GM18511 (cell line): ENCODE measurements at regions not wholly inside any gene's neighbourhood (a gene's known extent, or its start where the extent isn't known, plus 50 kb on each side); places are given as distances from the start of the nearest gene placed in this dataset.

Source experiments
- ATAC-seq: cut with Tn5 transposase; IDR thresholded peaks from one replicate; pipeline ENCODE4 v1.9.1; 2021; ENCODE audit warnings: mild to moderate bottlenecking, moderate library complexity; ENCODE audit not compliant: unreplicated experiment

GRCh38 chr12:60027266-60027665, 431.4 kb downstream of the SLC16A7 start:
- ATAC-seq = no peak

- no peak for ATAC-seq
Observed at GRCh38 chr12:60034147-60034546, 438.3 kb downstream of the SLC16A7 start.

- ATAC-seq = no peak
Observed at GRCh38 chr12:60035835-60036234, 440.0 kb downstream of the SLC16A7 start.

DNA sequence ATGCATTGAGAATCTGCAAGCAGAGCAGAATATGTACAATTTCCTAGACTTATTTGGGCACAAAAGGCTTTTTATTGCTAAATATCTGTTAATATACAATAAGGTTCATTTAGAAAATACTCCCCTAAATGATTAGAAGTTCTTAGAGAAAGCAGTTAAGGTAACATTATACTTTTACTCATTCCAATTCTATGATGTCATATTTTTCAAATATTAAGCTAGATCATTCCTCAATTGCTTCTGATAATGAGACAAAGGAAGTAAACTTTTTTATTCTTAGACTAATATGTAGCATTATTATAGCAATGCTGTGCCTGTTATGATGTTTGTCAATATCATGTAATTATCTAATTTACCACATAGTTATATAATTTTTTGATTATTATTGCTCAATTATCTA, 447.0 kb downstream of the SLC16A7 start:
- ATAC-seq = no peak

- no peak for ATAC-seq
Observed at GRCh38 chr12:60043236-60043635, 447.4 kb downstream of the SLC16A7 start.

DNA sequence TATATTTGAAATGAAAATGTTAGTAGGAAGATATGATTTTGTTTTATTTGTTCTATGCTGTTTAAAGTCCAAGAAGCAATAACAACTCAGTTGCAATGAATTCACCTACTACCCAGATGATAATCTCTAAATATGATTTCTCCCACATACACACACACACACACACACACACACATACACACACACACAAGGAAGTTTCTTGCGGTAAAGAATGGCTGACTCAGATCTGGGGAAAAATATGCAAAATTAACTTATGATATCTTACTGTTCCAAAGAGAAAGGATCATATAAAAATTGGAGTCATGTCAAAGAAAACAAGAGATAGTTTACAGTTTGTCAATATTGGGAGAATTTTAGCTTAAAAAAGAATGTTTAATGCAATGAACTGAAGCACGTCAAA, 456.7 kb downstream of the SLC16A7 start:
- no peak for ATAC-seq

DNA sequence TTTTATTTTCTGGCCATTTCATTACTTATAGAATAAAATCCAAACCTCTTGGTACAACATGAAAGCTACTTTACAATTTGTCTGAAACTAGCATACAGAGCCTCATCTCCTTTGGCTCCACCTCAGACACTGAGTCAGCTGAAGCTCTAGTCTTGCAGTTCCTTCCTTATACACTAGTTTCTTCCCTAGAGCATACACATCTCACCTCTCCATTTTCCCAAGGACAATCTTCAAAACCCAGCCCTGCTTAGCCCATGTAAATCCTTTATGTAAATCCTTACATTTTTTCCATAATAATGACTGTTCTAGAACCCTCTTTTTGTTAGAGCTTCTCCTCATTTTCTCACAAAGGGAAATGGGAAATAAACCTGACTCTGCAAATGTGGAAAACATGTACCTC, 463.4 kb downstream of the SLC16A7 start:
- no peak for ATAC-seq

- no peak for ATAC-seq
Observed at GRCh38 chr12:60066655-60067054, 470.8 kb downstream of the SLC16A7 start.

DNA sequence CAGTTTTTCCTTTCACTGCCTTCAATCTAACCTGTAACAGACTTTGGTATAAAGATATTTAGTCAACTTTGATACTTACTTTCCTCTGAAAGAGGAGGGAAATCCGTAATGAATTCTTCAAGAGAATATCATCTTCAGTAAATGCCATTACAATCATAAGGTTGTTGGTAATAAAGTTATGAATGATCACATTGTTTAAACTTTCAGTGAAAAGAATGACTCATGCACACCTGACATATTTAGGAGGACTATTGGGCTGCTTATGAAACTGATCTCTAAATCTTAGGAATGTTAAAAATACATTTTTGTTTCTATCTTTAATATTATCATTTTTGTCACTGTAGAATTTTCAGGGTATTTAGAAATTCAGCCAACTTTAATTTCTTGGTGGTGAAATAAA, 474.7 kb downstream of the SLC16A7 start:
- no peak for ATAC-seq

- no peak for ATAC-seq
Observed at GRCh38 chr12:60071759-60072191, 475.9 kb downstream of the SLC16A7 start.

DNA sequence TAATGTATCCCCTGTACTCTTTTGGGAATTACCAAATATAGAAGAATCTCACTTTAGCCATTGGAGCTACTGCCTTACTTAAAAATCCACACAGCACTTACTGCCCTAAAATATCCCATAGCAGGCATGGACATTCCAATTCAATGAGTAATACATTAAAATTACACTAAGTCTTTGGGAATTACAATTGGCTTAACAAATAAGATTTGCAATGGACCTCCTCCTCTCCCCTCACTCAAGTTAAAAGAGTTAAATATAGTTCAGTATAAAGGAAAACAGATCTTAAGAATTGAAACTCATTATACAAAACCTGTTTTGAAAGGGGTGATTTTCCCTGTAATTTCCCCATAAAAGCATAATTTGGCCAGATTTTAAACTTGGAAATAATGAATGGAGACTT, 477.1 kb downstream of the SLC16A7 start:
- no peak for ATAC-seq

DNA sequence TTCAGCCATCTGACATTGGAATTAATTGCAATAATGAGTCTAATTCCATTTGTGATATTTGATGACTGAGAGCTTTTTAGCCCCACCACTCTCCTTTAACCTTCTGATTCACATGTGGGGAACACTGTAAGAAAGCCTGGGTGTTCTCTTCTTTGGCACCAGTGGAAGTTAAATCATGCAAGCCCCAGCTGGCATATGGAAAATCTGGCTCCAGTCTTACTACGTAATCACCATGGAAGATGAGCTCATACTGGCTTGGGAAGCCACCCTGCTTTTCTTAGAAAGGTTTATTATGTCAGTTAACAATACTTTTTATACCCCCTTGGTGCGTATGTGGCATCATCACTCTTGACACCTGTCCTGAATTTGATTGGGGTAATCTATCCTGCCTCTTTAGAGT, 479.3 kb downstream of the SLC16A7 start:
- ATAC-seq = no peak

DNA sequence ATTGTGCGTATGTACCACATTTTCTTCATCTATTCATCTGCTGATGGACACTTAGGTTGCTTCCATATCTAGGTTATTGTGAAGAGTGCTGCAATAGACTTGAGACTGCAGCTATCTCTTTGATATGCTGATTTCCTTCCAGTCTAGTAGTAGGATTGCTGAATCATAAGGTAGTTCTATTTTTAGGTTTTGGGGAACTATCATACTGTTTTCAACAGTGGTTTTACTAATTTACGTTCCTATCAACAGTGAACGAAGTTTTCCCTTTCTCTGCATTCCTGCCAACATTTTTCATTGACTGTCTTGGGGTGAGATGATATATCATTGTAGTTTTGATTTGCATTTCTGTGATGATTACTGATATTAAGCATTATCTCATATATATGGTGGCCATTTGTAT, 482.2 kb downstream of the SLC16A7 start:
- ATAC-seq = no peak

DNA sequence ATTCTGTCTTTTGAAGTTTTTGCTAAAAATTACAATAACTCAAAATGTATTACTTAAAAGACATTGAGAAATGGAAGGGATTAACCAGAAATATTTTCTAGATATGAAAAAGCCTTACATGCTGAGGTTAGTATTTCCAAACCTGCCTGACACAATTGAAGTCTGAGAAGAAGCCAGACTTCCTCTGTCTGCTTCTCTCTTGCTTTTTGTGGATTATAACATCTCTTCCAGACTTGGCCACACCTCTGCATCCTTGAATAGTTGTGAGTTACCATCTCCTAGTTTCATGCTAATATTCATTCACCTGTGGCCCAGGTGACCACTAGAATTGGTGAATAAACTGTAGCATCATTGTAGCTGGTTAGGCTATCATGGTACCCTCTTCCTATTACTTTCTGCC, 497.6 kb downstream of the SLC16A7 start:
- ATAC-seq = no peak

GRCh38 chr12:60094436-60094835, 498.6 kb downstream of the SLC16A7 start:
- no peak for ATAC-seq

GRCh38 chr12:60096727-60097126, 500.9 kb downstream of the SLC16A7 start:
- no peak for ATAC-seq

DNA sequence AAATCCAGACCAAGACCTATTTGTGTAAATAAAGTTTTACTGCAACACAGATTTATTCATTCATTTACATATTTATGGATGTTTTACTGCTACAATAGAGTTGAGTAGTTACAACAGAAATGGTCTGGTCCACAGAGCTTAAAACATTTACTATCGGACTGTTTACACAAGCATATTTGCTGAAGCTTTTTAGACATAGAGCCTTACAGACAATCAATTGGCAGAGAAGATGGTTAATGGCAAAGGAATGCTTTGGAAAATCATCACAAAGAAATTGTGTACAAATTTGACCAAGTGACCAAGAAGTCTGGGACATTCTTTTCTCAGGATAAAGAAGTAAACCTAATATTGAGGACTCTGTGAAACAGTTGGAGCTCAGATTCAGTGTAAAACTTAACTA, 504.3 kb downstream of the SLC16A7 start:
- no peak for ATAC-seq

DNA sequence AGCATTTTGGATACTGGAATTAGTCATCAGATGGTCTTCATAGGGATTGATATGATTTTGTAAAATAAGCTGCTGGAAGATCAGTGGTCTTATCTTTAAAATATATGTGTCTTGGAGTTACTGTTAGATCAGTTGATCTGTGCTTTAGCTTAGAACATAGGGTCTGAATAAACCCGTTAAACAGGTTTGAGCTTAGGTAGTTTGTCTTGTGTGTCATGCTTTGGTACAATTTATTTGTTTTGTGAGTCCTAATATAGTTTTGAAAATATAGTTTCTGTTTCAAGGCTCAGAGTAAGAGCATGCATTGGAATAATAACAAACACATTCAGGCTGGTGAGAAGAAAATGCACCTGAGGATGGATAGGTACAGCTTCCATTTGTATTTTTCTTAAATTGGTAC, 505.0 kb downstream of the SLC16A7 start:
- no peak for ATAC-seq

DNA sequence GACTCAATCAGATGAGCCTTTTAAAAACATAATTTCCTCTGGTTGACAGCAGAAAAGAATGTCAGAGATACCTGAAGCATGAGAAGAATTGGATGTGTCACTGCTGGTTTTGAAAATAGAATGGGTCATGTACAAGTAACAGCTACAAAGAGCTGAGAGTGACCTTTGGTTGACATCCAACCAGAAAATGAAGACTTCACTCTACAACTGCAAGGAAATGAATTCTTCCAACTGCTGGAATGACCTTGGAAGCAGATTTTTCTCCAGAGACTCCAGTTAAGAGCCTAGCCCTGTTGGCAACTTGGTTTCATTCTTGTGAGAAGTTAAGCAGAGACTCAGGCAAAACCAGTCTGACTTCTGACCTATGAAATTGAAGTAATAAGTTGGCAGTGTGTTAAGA, 505.9 kb downstream of the SLC16A7 start:
- ATAC-seq = no peak

- no peak for ATAC-seq
Observed at GRCh38 chr12:60106214-60106613, 510.4 kb downstream of the SLC16A7 start.

DNA sequence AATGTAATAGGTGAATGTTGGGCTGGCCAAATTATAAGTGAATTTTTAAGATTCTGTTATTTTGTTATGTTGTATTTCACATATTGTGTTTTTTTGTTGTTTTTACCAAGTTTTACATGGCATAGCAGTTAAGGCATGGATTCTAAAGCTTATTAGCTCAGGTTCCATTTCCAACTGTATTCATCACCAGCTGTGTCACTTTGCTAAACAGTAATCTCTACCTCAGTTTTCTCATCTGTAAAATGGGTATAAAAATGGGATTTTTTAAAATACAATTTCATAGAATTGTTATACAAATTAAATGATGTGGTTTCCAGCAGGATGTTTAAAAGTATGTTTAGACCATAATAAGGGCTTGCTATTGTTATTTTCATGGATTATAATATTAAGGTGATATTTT, 512.2 kb downstream of the SLC16A7 start:
- no peak for ATAC-seq

DNA sequence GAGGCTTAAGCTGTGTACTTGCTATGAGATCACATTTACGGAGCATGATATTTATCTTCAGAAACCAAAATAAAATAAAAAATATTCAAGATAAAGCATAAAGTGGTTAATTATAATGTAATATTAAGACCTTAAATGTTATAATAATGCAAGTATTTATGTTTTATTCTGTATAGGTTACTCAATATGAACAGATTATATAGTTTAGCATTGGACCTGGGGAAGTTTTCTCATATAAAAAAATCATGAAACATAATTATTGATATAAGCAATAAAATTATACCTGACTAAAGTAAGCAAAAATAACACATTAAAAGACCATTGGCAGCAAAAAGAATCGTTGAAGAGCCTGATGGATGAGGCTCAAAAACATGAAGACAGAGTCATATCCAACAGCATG, 516.2 kb downstream of the SLC16A7 start:
- no peak for ATAC-seq

DNA sequence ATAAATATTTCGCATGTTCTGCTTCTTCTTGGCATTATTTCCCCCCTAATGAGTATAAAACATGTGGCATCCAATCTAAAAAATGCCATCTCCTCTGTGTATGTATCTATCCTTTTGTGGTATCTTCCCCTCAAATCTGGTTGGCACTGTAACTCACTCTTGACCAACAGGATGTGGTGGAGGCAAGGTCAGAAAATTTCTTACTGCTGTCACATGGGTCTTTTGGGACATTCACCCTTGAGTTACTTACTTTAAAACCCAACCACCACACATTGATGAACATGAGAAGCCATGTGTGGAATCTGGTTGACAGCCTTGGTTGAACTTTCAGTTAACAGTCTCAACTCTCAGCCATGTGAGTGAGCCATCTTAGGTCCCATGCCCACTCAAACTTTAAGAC, 516.9 kb downstream of the SLC16A7 start:
- ATAC-seq = no peak

GRCh38 chr12:60114169-60114568, 518.3 kb downstream of the SLC16A7 start:
- ATAC-seq = no peak
